PC-3 (cell line): ENCODE measurements at regions not wholly inside any gene's neighbourhood (a gene's known extent, or its start where the extent isn't known, plus 50 kb on each side); places are given as distances from the start of the nearest gene placed in this dataset.

Experiments used
- EZH2phosphoT487 ChIP-seq: fragments of 300-600 bp; sonication (generic); IDR thresholded peaks from 2 replicates; pipeline ENCODE4 v1.6.1; 2018; ENCODE audit warnings: mild to moderate bottlenecking, antibody characterized with exemption, low read length, borderline replicate concordance
- TF ChIP-seq, protein P1 (sequence below): fragments of 300-600 bp; sonication (generic); conservative IDR thresholded peaks from 2 replicates; pipeline ENCODE4 v1.5.1; 2017; ENCODE audit warnings: antibody characterized with exemption, low read depth, mild to moderate bottlenecking, low read length

DNA sequence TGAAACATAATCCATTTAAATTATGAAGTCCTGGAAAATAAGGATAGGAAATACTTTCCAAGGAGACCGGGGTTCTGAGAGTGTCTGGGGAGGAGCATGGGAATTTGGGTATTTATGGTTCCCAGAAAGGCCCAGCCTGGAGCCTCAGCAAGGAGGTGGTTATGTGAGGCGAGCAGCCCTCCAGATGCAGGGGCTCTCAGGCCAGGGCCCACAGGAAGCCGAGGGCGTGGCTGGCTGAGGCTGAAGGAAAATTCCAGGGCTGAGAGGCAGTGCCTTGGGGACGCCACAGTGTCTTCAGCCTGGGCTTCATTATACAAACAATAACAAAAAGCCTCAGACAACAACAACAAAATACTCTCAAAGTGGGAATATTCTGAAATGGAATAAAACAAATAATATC lies 86.9 kb upstream of the SERPINE2 start:
- no peak for TF ChIP-seq EZH2phosphoT487
- TF ChIP-seq, protein P1, sequence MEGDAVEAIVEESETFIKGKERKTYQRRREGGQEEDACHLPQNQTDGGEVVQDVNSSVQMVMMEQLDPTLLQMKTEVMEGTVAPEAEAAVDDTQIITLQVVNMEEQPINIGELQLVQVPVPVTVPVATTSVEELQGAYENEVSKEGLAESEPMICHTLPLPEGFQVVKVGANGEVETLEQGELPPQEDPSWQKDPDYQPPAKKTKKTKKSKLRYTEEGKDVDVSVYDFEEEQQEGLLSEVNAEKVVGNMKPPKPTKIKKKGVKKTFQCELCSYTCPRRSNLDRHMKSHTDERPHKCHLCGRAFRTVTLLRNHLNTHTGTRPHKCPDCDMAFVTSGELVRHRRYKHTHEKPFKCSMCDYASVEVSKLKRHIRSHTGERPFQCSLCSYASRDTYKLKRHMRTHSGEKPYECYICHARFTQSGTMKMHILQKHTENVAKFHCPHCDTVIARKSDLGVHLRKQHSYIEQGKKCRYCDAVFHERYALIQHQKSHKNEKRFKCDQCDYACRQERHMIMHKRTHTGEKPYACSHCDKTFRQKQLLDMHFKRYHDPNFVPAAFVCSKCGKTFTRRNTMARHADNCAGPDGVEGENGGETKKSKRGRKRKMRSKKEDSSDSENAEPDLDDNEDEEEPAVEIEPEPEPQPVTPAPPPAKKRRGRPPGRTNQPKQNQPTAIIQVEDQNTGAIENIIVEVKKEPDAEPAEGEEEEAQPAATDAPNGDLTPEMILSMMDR: no peak
